ENCODE measurements at regions not wholly inside any gene's neighbourhood (a gene's known extent, or its start where the extent isn't known, plus 50 kb on each side); places are given as distances from the start of the nearest gene placed in this dataset.

DNA sequence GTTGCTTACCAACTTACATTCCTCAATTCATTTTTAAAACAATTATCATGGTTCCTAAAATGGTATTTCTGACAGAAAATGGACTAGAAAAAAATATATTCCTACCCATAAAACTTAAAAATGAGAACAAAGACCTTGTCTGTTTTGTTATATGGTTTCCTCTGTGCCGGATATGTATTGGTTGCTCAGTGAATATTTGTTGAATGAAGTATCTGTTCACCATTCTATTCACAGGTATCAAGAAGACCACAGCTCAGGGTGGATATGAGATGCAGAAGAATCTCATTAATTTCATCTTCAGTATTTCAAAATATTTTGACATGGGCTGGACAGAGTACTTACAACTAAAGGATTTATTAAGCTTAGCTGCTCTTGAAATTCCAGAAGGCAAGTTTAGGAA, 58.1 kb downstream of the TUSC7 start:
- ATAC-seq (no peak), DNase-seq (no peak)
- ChIA-PET CTCF (interaction anchor here (2.3 kb wide), 1 partner anchor 10 kb away, joined by 5 read pairs; no protein-coding TSS in a partner anchor), POLR2A (no interaction called here)
- Mint-ChIP-seq H3K27ac (no peak overlapping the region), H3K27me3 (ENCODE audit: low read depth) (no peaks in the 10 kb centered on the region), H3K36me3 (ENCODE audit: low read depth) (no peaks in the 10 kb centered on the region), H3K9me3 (ENCODE audit: insufficient read depth) (no peaks in the 10 kb centered on the region), H3K4me1 (ENCODE audit: low read depth) (no peaks in the 10 kb centered on the region), H3K4me3 (no peak overlapping the region)

DNA sequence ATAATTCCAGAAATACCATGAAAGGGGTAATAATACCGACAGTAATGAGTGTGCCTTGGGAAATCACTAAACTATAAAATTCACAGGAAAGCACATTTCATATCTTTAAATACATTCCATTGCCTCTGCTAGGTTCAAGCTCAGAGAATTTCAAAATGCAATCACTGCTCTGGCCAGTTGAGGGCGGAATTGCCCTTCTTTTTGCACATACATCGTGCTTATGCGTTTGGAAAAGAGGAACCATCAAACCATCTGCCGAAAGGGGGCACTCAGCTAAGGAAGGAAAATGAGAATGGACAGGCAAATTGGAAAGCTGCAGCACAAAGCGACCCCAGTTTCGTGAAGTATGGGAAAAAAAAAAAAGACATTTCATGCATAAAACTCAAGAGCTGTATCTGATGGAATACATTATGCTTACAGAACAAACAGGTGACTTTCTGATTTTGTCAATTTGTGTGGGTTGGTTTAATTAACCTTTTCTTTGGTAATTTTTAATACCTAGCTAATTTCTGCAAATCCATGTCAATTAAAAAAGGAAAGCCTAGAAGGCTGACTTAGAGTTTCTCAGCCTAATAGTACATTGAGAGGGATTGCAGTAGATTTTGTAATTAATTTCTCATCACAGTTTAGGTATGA, 61.4 kb downstream of the TUSC7 start:
- ChIA-PET CTCF (interaction anchor here (0.7 to 1.4 kb wide), 8 partner anchors 9 to 1305 kb away, joined by 3 to 10 read pairs (median 5); no protein-coding TSS in a partner anchor), POLR2A (no interaction called here)
- H3K27me3 Mint-ChIP-seq (ENCODE audit: low read depth) = no peaks in the 10 kb centered on the region
- peak; percentile 64 for DNase-seq
- H3K36me3 Mint-ChIP-seq (ENCODE audit: low read depth) = no peaks in the 10 kb centered on the region
- H3K9me3 Mint-ChIP-seq (ENCODE audit: insufficient read depth) = no peaks in the 10 kb centered on the region
- H3K27ac Mint-ChIP-seq = no peak overlapping the region
- no peak overlapping the region for H3K4me3 Mint-ChIP-seq
- H3K4me1 Mint-ChIP-seq (ENCODE audit: low read depth) = no peaks in the 10 kb centered on the region
- ATAC-seq = peak; percentile 71

DNA sequence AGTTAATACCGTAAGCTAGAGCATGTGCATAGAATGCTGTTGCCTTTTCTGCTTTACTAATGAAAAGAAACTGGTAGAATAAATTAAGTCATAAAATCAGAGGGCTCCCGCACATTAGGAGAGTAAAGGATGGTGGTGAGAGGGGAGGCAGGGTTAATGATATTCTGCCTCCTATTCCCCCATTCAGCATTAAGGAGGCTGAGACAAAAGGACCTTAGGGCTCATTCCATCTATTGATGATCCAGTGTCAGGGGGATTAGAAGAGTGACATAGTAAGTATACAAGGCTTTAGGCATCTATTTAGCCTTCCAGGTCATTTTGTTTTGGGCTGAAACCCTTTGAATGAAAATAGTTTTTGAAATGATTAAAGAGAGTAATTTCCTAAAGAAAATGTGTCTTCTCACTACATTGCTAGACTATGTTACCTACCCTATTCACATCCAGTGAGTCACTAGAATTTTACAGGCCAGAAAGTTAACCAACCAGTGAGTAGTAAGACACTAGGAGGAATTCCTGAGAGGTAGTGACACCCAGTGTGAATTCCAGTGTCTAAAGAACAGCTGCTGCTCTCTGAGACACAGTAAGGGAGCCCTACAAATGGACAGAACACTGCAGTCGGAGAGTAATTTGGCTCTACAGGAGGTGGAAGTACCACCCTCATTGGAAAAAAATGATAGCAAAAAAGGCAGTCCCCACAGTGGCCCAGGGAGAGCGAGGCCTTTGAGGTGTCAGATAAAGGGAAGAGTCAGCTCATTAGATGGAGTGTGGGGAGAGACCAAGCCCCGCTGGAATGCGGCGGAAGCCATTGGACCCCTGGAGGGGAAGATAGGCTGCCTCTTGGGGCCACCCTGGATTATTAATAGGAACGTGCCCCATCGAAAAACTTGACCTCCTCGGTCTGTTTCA, 67.6 kb downstream of the TUSC7 start:
- H3K36me3 Mint-ChIP-seq (ENCODE audit: low read depth) = no peaks in the 10 kb centered on the region
- no peak overlapping the region for H3K27ac Mint-ChIP-seq
- ATAC-seq (no peak), DNase-seq (no peak)
- H3K9me3 Mint-ChIP-seq (ENCODE audit: insufficient read depth) = no peaks in the 10 kb centered on the region
- no peaks in the 10 kb centered on the region for H3K4me1 Mint-ChIP-seq (ENCODE audit: low read depth)
- no peak overlapping the region for H3K4me3 Mint-ChIP-seq
- POLR2A ChIA-PET = no interaction called here
- H3K27me3 Mint-ChIP-seq (ENCODE audit: low read depth) = no peaks in the 10 kb centered on the region
- CTCF ChIA-PET = no interaction called here

DNA sequence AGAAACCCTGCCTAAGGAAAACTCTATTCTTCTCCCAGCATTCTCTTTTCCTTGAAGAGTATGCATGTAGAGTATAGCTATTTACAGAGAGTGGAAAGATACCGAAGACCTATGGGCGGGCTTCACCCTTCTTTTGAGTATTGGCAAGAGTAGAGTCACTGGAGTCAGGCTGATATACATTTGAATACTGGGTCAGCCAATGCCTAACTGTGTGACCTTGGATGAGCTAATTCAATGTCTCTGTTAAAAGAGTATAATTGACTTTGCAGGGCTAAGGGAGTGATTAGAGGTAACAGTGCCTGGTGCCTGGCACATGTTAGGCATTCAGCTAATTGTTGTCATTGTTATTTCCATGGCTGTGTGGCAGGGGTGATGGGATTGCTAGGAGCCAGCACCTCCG, 75.6 kb downstream of the TUSC7 start:
- no peak for DNase-seq
- ChIA-PET CTCF (no interaction called here), POLR2A (no interaction called here)
- Mint-ChIP-seq H3K4me3 (no peak overlapping the region), H3K27ac (no peak overlapping the region), H3K9me3 (ENCODE audit: insufficient read depth) (no peaks in the 10 kb centered on the region), H3K27me3 (ENCODE audit: low read depth) (no peaks in the 10 kb centered on the region), H3K36me3 (ENCODE audit: low read depth) (no peaks in the 10 kb centered on the region), H3K4me1 (ENCODE audit: low read depth) (no peaks in the 10 kb centered on the region)
- no peak for ATAC-seq

DNA sequence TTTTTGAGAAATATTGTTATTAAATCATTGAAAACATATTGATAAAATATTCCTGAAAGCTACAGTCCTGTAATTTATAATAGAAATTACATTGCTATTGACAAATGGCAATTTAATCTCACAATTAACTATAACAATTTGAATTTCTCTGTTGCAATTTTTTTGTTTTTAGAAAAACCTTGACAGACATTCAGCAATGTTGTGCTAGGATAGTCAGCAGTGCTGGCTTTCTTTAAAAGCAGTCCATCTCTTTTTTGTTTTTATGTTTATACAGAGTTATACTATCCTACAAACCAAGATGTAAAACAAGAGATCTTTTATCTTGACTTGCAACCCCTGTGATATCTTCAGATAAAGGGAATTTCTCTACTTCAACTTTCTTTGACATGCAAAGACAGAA, 93.1 kb downstream of the TUSC7 start:
- Mint-ChIP-seq H3K4me3 (no peak overlapping the region), H3K9me3 (ENCODE audit: insufficient read depth) (peaks cover 13% of the 10 kb centered on the region), H3K27me3 (ENCODE audit: low read depth) (no peaks in the 10 kb centered on the region), H3K4me1 (ENCODE audit: low read depth) (no peaks in the 10 kb centered on the region), H3K36me3 (ENCODE audit: low read depth) (no peaks in the 10 kb centered on the region), H3K27ac (no peak overlapping the region)
- ChIA-PET CTCF (no interaction called here), POLR2A (no interaction called here)
- no peak for DNase-seq
- ATAC-seq = no peak

DNA sequence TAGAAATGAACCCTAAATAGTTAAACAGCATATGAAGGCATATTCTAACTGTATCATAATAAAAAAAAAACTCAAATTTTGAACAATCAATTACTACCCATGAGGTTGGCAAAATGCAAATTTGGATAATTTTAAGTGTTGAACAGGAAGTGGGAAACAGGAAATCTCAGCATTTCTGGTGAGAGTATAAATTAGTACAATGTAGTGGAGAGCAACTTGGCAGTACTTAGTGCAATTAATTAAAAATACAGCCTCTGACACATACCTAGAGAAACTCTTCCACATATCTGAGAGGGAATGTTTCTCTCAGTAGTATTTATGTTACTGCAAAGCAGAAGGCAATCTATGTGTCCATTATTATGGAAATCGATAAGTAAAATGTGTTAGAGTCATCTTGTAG, 96.8 kb downstream of the TUSC7 start:
- no peaks in the 10 kb centered on the region for H3K27me3 Mint-ChIP-seq (ENCODE audit: low read depth)
- POLR2A ChIA-PET = no interaction called here
- H3K36me3 Mint-ChIP-seq (ENCODE audit: low read depth) = no peaks in the 10 kb centered on the region
- no peaks in the 10 kb centered on the region for H3K4me1 Mint-ChIP-seq (ENCODE audit: low read depth)
- H3K9me3 Mint-ChIP-seq (ENCODE audit: insufficient read depth) = peaks cover 19% of the 10 kb centered on the region
- CTCF ChIA-PET = no interaction called here
- H3K27ac Mint-ChIP-seq = no peak overlapping the region
- no peak for ATAC-seq
- no peak overlapping the region for H3K4me3 Mint-ChIP-seq
- DNase-seq = no peak

DNA sequence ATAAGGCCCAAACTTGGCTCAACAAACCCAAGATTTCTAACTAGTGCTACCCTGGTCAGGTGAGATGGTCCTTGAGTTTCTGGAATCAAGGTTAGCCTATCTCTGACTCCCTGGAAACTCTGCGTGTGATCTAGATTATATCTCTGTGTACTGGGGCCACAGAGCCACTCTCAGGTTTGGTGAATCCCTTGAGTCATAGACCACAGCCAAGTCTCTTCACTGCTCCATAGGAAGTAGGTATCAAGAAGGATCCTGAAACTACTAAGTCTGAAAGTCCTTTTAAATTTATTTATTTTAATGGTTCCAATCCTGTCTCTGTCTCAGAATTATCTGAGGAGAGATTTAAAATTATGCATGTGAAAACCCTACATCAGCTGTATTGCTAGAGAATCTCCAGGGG, 99.1 kb downstream of the TUSC7 start:
- Mint-ChIP-seq H3K36me3 (ENCODE audit: low read depth) (no peaks in the 10 kb centered on the region), H3K4me3 (no peak overlapping the region), H3K4me1 (ENCODE audit: low read depth) (no peaks in the 10 kb centered on the region), H3K9me3 (ENCODE audit: insufficient read depth) (peaks cover 12% of the 10 kb centered on the region), H3K27me3 (ENCODE audit: low read depth) (no peaks in the 10 kb centered on the region), H3K27ac (no peak overlapping the region)
- ChIA-PET CTCF (no interaction called here), POLR2A (no interaction called here)
- DNase-seq = no peak
- no peak for ATAC-seq

DNA sequence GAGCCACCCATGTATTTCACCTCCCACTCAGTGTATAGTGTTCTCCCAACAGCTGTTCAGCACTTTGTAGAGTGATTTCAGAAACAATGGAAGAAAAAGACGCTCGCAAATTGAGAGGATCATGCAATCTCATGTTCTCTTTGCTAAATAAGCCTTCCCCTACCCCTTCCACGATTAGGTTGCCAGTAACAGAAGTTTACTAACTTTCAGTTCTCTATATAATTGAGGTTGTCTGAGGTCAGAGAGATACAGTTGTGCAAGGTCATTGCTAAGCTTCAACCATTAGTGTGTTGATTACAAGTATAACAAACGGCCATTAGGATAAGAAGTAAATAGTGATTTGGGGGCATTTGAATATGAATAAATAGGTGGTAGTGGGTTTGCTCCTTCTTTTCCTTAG, 99.6 kb downstream of the TUSC7 start:
- no peak for DNase-seq
- Mint-ChIP-seq H3K4me1 (ENCODE audit: low read depth) (no peaks in the 10 kb centered on the region), H3K36me3 (ENCODE audit: low read depth) (no peaks in the 10 kb centered on the region), H3K27me3 (ENCODE audit: low read depth) (no peaks in the 10 kb centered on the region), H3K9me3 (ENCODE audit: insufficient read depth) (peaks cover 12% of the 10 kb centered on the region), H3K27ac (no peak overlapping the region), H3K4me3 (no peak overlapping the region)
- ChIA-PET CTCF (no interaction called here), POLR2A (no interaction called here)
- ATAC-seq = no peak

DNA sequence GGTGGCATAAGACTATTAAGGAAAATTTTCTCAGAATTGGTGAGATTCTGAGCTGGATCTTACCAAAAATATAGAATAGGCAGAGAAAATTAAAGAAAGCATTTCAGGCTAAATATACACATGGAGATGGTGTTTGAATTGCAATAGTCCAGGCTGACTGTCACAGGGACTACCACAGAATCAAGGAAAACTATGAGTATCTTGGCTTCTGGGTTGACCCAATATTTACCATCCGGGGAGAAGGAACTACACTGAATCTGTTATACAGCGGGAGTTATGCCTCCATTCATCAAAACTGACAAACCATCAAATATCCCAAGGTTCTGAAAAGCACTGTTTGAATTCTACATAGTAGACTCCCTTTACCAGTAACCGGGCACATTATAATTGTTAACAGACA, 102.2 kb downstream of the TUSC7 start:
- ChIA-PET CTCF (no interaction called here), POLR2A (no interaction called here)
- Mint-ChIP-seq H3K4me3 (no peak overlapping the region), H3K4me1 (ENCODE audit: low read depth) (no peaks in the 10 kb centered on the region), H3K36me3 (ENCODE audit: low read depth) (no peaks in the 10 kb centered on the region), H3K27me3 (ENCODE audit: low read depth) (no peaks in the 10 kb centered on the region), H3K27ac (no peak overlapping the region), H3K9me3 (ENCODE audit: insufficient read depth) (peaks cover 6% of the 10 kb centered on the region)
- DNase-seq (no peak), ATAC-seq (no peak)

DNA sequence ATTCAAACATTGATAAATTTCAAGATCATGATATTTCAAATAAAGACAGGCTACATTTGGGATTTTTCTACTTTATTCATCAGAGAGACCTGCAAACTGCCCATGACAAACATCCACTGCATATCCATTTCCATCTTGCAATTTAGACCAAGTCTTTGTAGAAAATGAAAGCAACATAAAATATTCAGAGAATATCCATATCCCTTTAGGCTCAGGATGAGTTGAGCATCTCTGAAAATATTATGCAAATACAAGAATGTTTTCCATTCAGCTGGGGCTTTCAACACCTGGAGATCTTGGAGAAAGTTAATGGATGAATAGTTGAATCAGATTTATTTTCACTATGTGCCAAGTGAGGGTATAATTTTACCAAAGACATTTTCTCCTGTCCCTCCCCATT, 103.4 kb downstream of the TUSC7 start:
- H3K27me3 Mint-ChIP-seq (ENCODE audit: low read depth) = no peaks in the 10 kb centered on the region
- no peak overlapping the region for H3K4me3 Mint-ChIP-seq
- peaks cover 6% of the 10 kb centered on the region for H3K9me3 Mint-ChIP-seq (ENCODE audit: insufficient read depth)
- CTCF ChIA-PET = no interaction called here
- no peak overlapping the region for H3K27ac Mint-ChIP-seq
- ATAC-seq (no peak), DNase-seq (no peak)
- POLR2A ChIA-PET = no interaction called here
- no peaks in the 10 kb centered on the region for H3K36me3 Mint-ChIP-seq (ENCODE audit: low read depth)
- no peaks in the 10 kb centered on the region for H3K4me1 Mint-ChIP-seq (ENCODE audit: low read depth)

DNA sequence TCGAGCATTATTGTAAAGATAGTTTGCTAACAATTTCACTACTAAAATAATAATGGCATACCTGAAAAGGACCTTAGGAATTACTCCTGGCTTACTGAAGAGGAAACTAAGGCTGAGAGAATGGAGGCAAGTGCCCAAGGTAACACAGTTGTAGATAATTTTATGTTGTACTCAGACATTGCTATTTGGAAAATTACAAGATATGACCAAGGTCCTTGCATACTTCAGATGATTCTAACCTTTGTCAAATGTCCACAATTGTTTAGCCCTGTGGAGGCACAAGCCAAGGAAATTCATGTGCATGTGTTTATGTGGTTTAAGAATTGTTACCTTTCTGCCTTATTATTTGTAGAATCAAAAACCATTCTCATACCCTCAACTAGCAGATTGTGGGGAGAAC, 105.7 kb downstream of the TUSC7 start:
- Mint-ChIP-seq H3K4me3 (no peak overlapping the region), H3K4me1 (ENCODE audit: low read depth) (no peaks in the 10 kb centered on the region)
- CTCF ChIA-PET = no interaction called here

DNA sequence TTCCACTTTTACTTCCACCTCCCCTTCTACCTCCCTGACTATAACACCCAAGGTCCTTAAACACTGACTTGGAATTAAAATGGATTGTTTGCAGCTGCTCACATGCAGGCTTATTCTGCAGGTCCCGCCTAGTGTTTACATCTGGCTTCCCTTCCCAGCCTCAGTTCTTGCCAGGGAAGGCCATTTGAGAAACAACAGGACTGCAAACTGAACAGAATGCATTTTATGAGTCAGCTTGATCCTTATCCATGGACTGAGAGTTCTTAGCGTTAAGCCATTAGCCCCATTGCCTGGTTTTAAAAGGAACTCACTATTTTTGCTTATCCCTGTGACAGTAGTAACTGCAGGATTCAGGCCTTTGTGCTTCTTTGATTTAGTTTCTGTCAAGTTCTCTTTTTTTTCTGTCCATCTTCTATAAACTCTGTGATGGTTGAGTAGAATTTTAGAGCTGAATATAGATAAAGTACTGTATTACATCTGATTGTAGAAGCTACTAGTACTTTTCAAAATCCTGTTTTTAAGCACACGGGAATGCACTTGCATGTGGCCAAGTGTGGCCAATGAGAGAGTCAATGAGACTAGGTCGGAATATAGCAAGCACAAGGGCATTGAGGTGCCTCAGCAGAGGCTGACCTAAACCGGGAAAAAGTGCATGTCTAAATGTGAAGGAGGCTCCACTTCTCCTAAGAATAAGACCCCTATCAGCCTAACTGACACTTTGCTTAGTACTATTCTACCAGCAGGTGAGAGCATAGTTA, 106.4 kb downstream of the TUSC7 start:
- Mint-ChIP-seq H3K4me3 (no peak overlapping the region), H3K9me3 (ENCODE audit: insufficient read depth) (no peaks in the 10 kb centered on the region), H3K36me3 (ENCODE audit: low read depth) (no peaks in the 10 kb centered on the region), H3K27ac (no peak overlapping the region), H3K4me1 (ENCODE audit: low read depth) (no peaks in the 10 kb centered on the region), H3K27me3 (ENCODE audit: low read depth) (no peaks in the 10 kb centered on the region)
- ChIA-PET POLR2A (no interaction called here), CTCF (no interaction called here)
- DNase-seq = no peak
- ATAC-seq = no peak

More for the DNA sequence above, 105.7 kb downstream of the TUSC7 start:
- ATAC-seq (no peak), DNase-seq (no peak)
- POLR2A ChIA-PET = no interaction called here
- no peak overlapping the region for H3K27ac Mint-ChIP-seq
- H3K9me3 Mint-ChIP-seq (ENCODE audit: insufficient read depth) = no peaks in the 10 kb centered on the region
- H3K36me3 Mint-ChIP-seq (ENCODE audit: low read depth) = no peaks in the 10 kb centered on the region
- H3K27me3 Mint-ChIP-seq (ENCODE audit: low read depth) = no peaks in the 10 kb centered on the region

All from activated CD8-positive, alpha-beta T cell treated with anti-CD3 and anti-CD28 coated beads, Interleukin-2, amount 10 ng/mL, durations not matched to agents 7 days and 5 days (primary cell).